ENCODE measurements at regions not wholly inside any gene's neighbourhood (a gene's known extent, or its start where the extent isn't known, plus 50 kb on each side); places are given as distances from the start of the nearest gene placed in this dataset.

DNA sequence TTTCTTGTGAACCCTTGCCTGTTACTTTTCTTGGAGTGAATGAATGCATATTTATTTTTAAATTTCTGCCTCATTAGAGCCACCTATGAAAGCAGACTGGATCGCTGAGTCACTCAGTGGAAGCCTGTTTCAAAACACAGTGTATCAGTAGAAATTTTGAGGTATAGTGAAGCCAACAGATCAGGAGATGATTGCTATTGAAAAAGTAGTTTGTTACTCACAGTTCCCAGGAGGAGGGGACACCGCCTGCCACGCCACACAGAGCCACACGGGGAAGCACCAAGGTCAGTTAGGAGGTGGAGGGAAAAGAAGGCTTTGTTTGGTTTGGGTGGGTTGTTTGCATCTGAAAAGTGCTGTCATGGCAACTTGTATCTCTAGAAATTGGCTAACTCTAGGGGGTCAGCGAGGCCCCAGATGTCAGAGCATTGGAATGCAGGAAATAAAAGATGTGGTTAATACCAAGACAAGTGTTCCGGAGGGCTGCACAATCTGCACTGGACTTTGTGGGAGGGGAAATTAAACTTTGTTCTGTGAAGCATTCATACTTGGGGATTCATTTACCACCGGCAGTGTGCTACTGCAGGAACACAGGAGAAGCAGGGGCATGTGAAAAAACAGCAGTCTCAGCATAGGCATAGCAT is 106.4 kb upstream of the SDK1 start:
- TF ChIP-seq EP300 (IDR thresholded peaks at IDR 0.05) = no peak
- TF ChIP-seq, protein P1, sequence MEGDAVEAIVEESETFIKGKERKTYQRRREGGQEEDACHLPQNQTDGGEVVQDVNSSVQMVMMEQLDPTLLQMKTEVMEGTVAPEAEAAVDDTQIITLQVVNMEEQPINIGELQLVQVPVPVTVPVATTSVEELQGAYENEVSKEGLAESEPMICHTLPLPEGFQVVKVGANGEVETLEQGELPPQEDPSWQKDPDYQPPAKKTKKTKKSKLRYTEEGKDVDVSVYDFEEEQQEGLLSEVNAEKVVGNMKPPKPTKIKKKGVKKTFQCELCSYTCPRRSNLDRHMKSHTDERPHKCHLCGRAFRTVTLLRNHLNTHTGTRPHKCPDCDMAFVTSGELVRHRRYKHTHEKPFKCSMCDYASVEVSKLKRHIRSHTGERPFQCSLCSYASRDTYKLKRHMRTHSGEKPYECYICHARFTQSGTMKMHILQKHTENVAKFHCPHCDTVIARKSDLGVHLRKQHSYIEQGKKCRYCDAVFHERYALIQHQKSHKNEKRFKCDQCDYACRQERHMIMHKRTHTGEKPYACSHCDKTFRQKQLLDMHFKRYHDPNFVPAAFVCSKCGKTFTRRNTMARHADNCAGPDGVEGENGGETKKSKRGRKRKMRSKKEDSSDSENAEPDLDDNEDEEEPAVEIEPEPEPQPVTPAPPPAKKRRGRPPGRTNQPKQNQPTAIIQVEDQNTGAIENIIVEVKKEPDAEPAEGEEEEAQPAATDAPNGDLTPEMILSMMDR (IDR thresholded peaks at IDR 0.05) = no peak
